GM10248 (cell line): ENCODE measurements at regions not wholly inside any gene's neighbourhood (a gene's known extent, or its start where the extent isn't known, plus 50 kb on each side); places are given as distances from the start of the nearest gene placed in this dataset.

Experiments used
- CTCF ChIA-PET: fragments of 300-600 bp; sonication (Branson Sonifier 250); formaldehyde crosslinking; extraction: SDS; loops from one replicate; lab custom pipeline; 2021; ENCODE audit warnings: antibody characterized with exemption; lab: Yijun Ruan, JAX
- POLR2A ChIA-PET: fragments of 350-650 bp; sonication (Branson Sonifier 250); formaldehyde crosslinking; extraction: SDS; loops from one replicate; lab custom pipeline; 2020; ENCODE audit warnings: antibody characterized with exemption; lab: Yijun Ruan, JAX
- DNase-seq: peaks from one replicate; pipeline ENCODE4 v3.0.0; 2012; ENCODE audit errors: extremely low spot score
- TF ChIP-seq, protein P1 (sequence below): IDR thresholded peaks from 2 replicates; pipeline ENCODE4 v1.5.1; 2012; ENCODE audit warnings: mild to moderate bottlenecking, low read depth; ENCODE audit errors: extremely low read depth, missing control alignments, control extremely low read depth

DNA sequence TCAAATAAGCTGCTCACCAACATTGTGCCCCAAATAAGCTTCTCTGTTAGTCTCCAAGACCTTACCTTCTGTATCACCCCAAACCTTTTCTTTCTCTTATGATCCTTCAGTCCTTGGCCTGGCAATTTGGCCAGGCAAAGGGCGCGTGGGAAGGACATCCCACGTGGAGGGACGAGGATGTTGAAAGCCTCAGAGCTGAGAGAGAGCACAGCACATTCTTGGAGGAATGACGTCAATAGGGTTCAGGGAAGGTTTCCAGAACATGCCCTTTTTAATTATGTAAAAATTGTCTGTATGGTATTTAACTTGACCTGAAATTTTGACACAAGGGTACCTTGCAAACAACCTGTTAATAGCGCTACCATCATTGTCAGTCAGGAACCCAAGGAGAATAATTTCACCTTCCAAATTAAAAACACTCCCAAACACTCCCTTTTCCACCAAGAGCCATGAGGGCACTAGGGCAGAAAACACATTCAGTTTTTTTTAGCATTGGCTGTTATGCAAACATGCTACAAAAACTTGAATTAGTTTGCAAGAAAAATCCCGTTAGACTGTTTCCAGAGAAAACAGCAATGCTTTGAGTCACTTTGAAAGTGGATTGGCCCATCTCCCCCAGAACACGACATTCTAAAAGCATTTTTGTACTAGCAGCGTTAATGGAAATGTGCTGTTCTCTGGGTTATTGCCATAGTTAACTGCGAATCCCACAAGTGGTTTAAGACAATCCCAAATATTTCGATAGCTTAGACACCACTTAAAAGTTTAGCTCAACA is 183.2 kb upstream of the PUDP start:
- CTCF ChIA-PET, result interaction anchor here (1.4 kb wide), 2 partner anchors 13 to 17 kb away, joined by 3 read pairs; no protein-coding TSS in a partner anchor
- POLR2A ChIA-PET, result no interaction called here
- DNase-seq, result no peak
- TF ChIP-seq, protein P1, sequence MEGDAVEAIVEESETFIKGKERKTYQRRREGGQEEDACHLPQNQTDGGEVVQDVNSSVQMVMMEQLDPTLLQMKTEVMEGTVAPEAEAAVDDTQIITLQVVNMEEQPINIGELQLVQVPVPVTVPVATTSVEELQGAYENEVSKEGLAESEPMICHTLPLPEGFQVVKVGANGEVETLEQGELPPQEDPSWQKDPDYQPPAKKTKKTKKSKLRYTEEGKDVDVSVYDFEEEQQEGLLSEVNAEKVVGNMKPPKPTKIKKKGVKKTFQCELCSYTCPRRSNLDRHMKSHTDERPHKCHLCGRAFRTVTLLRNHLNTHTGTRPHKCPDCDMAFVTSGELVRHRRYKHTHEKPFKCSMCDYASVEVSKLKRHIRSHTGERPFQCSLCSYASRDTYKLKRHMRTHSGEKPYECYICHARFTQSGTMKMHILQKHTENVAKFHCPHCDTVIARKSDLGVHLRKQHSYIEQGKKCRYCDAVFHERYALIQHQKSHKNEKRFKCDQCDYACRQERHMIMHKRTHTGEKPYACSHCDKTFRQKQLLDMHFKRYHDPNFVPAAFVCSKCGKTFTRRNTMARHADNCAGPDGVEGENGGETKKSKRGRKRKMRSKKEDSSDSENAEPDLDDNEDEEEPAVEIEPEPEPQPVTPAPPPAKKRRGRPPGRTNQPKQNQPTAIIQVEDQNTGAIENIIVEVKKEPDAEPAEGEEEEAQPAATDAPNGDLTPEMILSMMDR, result no peak

DNA sequence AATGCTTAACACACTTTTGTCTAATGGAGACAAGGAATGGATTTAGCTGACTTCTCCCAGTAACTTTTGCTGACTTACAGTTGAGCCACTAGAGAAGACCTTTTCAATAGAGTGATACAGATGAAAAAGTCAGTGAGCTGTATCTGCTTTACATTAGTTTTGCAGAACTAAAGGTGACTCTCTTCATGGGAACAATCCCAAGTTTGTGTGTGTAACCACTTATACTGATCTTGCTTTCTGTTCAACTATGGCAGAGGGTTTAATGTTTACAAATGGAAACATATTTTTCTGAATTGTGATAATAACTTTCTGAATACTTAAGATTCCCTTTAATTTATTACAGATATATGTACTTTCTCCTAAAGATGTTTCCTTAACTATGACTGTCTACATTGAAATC is 182.6 kb upstream of the PUDP start:
- TF ChIP-seq, protein P1, result no peak
- no peak for DNase-seq
- ChIA-PET POLR2A (no interaction called here), CTCF (interaction anchor here (1.4 kb wide), 2 partner anchors 12 to 16 kb away, joined by 3 read pairs; no protein-coding TSS in a partner anchor)

GRCh38 chrX:7318661-7319060 is 170.7 kb upstream of the PUDP start:
- no peak for DNase-seq
- ChIA-PET POLR2A (no interaction called here), CTCF (interaction anchor here (1.2 kb wide), 1 partner anchor 12 kb away, joined by 3 read pairs; no protein-coding TSS in a partner anchor)
- TF ChIP-seq, protein P1, result no peak

DNA sequence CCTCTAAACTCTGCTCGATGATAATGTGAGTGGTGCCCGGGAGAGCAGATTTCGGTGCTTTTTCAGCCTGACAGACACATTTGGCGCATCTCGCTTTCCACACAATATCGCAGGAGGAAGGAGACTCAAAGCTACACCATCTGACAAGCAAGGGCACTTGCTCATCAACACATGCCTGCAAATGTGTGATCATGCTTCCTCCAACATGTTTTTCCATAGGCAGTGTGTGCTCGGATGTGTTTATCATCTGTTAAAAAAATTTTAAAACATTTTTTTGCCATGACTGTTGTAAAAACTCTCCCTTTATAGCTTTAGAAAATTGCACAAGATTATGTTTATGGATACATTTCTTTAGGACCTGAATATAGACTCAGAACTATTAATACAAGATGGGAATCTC is 170.3 kb upstream of the PUDP start:
- ChIA-PET POLR2A (no interaction called here), CTCF (interaction anchor here (1.2 kb wide), 1 partner anchor 12 kb away, joined by 3 read pairs; no protein-coding TSS in a partner anchor)
- TF ChIP-seq, protein P1, result no peak
- DNase-seq, result no peak

GRCh38 chrX:7316887-7317286 is 168.9 kb upstream of the PUDP start:
- DNase-seq, result no peak
- POLR2A ChIA-PET, result no interaction called here
- CTCF ChIA-PET, result no interaction called here
- TF ChIP-seq, protein P1, result no peak

- POLR2A ChIA-PET, result no interaction called here
- CTCF ChIA-PET, result no interaction called here
- TF ChIP-seq, protein P1, result no peak
- DNase-seq, result no peak
These were observed 168.3 kb upstream of the PUDP start for GRCh38 chrX:7316280-7316679.
